GM12878 (cell line): ENCODE measurements at regions not wholly inside any gene's neighbourhood (a gene's known extent, or its start where the extent isn't known, plus 50 kb on each side); places are given as distances from the start of the nearest gene placed in this dataset.

Experiments used
- BHLHE40 ChIP-seq, 2 experiments: fragments of 450-650 bp in 1 of 2; IDR thresholded peaks; 2 replicates each; pipeline ENCODE4 v1.6.1; 2011 to 2017; ENCODE audit warnings: low read depth in 2 of 2, borderline replicate concordance in 1 of 2, improper control_type of control experiment in 1 of 2, low read length in 1 of 2, mild to moderate bottlenecking in 1 of 2
- POLR2A ChIP-seq: IDR thresholded peaks from 2 replicates; pipeline ENCODE4 v1.6.1; 2011; ENCODE audit warnings: low read depth, mild to moderate bottlenecking, low read length
- POLR2AphosphoS5 ChIP-seq: IDR thresholded peaks from 2 replicates; pipeline ENCODE4 v1.6.1; 2011; ENCODE audit warnings: mild to moderate bottlenecking, low read length, inconsistent platforms
- SPI1 ChIP-seq: IDR thresholded peaks from 2 replicates; pipeline ENCODE4 v1.6.1; 2011; ENCODE audit warnings: low read depth, mild to moderate bottlenecking, low read length, moderate library complexity, borderline replicate concordance; ENCODE audit not compliant: insufficient read depth

- no peak for TF ChIP-seq POLR2AphosphoS5
- TF ChIP-seq BHLHE40 (IDR thresholded peaks at IDR 0.05; ENCODE audit: borderline replicate concordance in 1 of 2, low read depth in 2 of 2, low read length in 1 of 2), result no peak
- TF ChIP-seq POLR2A, result no peak
- no peak for TF ChIP-seq SPI1
These were observed 203.9 kb upstream of the MARCKS start for GRCh38 chr6:113653275-113653674.
